ENCODE measurements at regions not wholly inside any gene's neighbourhood (a gene's known extent, or its start where the extent isn't known, plus 50 kb on each side); places are given as distances from the start of the nearest gene placed in this dataset.

DNA sequence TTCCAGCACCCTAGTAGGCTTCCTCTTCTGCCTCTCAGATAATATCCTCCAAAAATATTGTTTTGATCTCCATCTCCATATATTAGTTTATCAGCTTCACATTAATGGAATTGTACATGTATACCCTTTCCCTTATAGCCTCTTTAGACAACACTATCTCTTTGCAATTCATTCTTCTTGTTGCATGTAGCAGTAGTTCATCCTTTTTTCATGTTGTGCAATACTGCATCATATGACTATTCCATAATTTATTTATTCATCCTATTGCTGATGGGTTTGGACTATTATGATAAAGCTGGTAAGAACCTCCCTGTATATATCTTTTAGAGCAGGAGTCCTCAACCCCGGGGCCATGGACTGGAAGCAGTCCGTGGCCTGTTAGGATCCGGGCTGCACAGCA is 148.2 kb upstream of the FAT1 start:
- TF ChIP-seq, protein P1, sequence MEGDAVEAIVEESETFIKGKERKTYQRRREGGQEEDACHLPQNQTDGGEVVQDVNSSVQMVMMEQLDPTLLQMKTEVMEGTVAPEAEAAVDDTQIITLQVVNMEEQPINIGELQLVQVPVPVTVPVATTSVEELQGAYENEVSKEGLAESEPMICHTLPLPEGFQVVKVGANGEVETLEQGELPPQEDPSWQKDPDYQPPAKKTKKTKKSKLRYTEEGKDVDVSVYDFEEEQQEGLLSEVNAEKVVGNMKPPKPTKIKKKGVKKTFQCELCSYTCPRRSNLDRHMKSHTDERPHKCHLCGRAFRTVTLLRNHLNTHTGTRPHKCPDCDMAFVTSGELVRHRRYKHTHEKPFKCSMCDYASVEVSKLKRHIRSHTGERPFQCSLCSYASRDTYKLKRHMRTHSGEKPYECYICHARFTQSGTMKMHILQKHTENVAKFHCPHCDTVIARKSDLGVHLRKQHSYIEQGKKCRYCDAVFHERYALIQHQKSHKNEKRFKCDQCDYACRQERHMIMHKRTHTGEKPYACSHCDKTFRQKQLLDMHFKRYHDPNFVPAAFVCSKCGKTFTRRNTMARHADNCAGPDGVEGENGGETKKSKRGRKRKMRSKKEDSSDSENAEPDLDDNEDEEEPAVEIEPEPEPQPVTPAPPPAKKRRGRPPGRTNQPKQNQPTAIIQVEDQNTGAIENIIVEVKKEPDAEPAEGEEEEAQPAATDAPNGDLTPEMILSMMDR (tag by site-specific recombination; IDR thresholded peaks at IDR 0.05) = no peak
- TF ChIP-seq ZNF768 (tag by site-specific recombination; IDR thresholded peaks at IDR 0.05) = no peak
- TF ChIP-seq REST (tag by site-specific recombination; IDR thresholded peaks at IDR 0.05) = no peak
- TF ChIP-seq ZNF311 (tag by site-specific recombination; IDR thresholded peaks at IDR 0.05; ENCODE audit: borderline replicate concordance) = no peak
- TF ChIP-seq, protein P2, sequence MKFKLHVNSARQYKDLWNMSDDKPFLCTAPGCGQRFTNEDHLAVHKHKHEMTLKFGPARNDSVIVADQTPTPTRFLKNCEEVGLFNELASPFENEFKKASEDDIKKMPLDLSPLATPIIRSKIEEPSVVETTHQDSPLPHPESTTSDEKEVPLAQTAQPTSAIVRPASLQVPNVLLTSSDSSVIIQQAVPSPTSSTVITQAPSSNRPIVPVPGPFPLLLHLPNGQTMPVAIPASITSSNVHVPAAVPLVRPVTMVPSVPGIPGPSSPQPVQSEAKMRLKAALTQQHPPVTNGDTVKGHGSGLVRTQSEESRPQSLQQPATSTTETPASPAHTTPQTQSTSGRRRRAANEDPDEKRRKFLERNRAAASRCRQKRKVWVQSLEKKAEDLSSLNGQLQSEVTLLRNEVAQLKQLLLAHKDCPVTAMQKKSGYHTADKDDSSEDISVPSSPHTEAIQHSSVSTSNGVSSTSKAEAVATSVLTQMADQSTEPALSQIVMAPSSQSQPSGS (tag by site-specific recombination; IDR thresholded peaks at IDR 0.05; ENCODE audit: low read depth) = no peak
- TF ChIP-seq ZNF324 (tag by site-specific recombination; IDR thresholded peaks at IDR 0.05) = no peak

Data from HEK293 (cell line).